ENCODE measurements at regions not wholly inside any gene's neighbourhood (a gene's known extent, or its start where the extent isn't known, plus 50 kb on each side); places are given as distances from the start of the nearest gene placed in this dataset.
A peak's percentile ranks its signal among the peaks of the same experiment; 100 is the strongest.

DNA sequence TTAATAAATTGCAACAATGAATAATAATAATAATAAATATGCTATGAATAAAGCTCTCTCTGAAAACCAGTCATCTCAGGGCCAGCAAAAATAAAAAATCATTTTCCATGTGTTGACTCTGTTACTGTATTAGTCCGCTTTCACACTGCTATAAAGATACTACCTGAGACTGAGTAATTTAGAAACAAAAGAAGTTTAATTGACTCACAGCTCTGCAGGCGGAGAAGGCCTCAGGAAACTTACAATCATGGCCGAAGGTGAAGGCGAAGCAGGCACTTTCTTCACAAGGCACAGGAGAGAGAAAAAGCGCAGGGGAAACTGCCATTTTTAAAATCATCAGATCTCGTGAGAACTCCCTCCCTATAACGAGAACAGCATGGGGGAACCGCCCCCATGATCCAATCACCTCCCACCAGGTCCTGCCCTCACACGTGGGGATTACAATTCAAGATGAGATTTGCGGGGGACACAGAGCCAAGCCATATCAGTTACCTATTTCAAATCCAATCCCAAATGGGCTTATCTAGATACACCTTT lies 224.1 kb downstream of the IGSF11 start:
- no peak for DNase-seq (ENCODE audit: low spot score)

DNA sequence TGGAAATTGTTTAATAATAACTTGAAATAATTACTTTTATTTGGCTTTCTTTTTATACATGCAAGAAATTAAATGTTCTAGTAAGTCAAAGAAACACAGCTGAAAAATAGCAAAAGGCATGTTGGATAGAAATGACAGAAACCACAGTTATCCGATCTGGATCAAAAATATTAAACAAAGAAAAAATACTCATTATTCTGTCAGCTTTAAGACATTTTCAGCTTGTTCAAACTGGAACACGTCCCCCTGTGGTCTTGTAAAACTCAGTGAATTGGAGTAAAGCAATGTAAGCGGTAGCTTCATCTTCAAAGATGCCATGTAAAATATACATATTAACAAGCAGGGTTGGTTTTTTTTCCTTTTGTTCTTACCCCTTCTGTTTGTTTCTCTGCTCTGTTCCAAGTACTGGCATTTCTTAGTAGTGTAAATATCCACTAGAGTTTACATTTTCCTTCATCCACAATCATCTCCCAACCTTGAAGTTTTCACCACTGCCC lies 223.4 kb downstream of the IGSF11 start:
- no peak for DNase-seq (ENCODE audit: low spot score)

DNA sequence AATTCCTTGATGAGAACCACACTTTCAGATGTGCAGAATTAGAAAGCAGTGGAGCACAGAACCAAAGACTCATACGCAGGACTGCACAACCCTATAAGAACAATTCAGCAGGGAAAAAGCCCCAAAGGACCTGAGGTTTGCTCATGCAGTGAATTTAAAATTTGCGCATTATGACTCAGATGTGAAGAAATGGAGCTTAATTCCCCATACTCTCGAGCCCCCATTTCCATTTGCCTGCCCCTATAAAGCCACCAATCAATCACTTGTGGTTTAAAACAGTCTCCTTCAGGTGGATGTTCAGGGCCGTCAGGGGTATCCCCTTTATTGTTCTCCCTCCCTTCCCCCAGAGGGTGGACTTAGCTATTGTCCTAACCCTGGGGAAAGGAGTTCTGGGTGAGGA lies 221.2 kb downstream of the IGSF11 start:
- no peak for DNase-seq (ENCODE audit: low spot score)

DNA sequence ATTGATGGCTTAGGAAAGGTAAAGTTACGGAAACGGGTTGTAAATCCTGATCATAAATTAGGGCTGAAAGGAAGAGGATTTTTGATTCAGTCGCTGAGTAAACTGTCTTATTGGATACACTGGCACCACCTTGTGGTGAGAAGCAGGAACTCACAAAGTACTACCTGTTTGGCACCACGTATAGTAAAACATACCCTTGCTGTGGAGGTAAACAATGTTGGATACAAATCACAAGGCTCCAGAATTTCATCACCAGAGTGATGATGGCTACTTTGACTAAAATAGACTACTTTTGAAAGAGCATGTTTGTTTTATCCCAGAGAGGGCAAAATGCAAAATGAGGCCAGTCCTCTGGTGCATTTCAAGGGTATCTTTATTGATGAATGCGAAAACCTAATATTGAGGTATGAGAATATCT lies 216.9 kb downstream of the IGSF11 start:
- DNase-seq (ENCODE audit: low spot score), result peak; percentile 62

DNA sequence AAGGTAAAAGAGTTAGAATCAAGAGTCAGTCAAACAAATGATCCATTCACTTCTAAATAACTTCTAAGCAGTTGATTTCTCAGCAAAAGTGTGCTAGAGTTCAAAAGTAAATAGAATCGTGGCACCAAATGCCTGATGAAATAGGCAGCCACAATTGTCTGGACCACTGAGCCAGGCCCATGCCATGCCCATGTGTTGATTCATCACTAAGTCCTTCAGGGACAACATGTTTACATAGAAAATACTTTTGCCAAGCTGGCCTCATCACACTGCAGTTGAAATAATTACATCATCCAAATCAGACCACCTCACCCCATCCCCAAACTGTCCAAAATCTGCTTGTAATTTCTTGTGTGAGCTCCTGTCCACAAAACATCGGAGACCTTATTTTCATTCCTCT lies 216.3 kb downstream of the IGSF11 start:
- no peak for DNase-seq (ENCODE audit: low spot score)

DNA sequence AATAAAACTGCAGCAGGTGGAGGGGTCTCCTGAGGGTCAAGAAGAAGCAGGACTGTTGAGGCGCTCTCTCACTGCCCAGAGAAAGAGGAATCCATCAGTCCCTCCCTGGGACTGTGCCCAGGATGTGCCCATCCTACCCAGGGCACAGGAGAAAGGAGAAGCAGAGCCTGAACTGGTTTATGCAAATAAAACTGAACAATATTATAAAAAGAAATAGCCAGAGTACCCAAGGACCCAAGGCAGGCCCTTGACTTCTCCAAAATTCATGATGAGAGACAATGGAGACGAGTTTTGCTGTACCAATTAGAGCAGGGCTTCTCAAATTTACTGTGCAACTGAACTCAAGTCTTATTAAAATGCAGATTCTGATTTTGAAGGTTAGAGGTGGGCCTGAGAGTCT lies 211.0 kb downstream of the IGSF11 start:
- no peak for DNase-seq (ENCODE audit: low spot score)

DNA sequence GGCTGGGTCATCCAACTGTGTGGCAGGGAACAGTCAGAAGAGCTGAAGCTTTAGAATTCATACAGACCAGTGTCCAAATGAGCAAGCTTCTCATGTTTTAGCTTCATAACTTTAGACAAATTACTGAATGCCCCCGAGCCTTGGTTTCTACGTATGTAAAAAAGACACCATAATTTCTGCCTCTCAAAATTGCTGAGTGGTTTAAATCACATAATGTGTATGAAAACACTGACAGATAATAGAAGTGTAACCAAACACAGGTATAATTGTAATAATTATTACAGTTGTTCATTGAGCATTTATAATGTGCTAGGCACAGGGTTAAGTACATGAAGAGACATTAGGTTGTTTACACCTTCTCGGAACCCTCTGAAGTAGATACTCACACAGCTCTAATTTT lies 207.2 kb downstream of the IGSF11 start:
- DNase-seq (ENCODE audit: low spot score), result no peak

DNA sequence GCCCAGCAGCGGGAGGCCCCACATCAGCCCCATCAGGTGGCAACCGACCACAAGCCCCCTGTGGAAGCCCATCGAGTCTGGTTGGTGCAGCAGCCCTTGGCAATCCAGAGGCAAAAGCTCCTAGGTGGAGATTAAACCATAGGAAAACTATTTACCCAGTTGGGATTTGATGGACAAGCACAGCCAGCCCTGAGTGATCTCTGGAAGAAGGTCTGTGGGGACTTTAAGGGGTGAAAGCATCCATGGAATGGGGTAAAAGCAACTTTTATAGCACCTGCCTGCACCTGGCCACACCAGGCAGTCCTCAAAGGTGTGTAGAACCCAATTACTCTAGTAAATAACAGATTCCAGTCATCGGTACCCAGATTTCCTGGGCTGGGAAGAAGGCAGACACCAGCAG lies 206.3 kb downstream of the IGSF11 start:
- DNase-seq (ENCODE audit: low spot score), result no peak

DNA sequence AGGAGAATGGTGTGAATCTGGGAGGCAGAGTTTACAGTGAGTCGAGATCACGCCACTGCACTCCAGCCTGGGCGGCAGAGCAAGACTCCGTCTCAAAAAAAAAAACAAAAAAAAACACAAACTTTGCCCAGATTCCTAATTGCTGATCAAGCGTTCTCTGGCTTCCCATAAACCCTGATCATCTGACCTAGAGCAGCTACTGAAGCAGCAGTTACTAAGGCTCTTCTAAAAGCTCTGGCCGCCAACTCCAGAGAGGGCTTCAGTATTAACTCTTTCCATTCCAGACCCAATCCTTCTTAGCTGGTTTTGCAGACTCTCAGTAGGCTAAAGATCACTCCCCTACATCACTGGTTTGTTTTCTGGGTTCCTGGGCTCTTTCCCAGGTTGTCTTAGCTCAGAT lies 201.6 kb downstream of the IGSF11 start:
- no peak for DNase-seq (ENCODE audit: low spot score)

DNA sequence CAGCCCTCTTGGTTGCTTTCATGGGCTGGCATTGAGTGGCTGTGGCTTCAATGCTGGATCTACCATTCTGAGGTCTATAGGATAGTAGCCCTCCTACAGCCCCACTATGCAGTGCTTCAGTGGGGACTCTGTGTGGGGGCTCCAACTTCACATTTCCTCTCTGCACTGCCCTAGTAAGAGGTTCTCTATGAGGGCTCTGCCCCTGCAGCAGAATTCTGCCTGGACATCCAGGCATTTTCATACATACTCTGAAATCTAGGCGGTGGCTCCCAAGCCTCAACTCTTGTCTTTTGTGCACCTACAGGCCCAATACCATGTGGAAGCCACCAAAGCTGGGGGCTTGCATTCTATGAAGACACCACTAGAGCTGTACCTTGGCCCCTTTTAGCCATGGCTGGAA lies 195.8 kb downstream of the IGSF11 start:
- DNase-seq (ENCODE audit: low spot score), result no peak

DNA sequence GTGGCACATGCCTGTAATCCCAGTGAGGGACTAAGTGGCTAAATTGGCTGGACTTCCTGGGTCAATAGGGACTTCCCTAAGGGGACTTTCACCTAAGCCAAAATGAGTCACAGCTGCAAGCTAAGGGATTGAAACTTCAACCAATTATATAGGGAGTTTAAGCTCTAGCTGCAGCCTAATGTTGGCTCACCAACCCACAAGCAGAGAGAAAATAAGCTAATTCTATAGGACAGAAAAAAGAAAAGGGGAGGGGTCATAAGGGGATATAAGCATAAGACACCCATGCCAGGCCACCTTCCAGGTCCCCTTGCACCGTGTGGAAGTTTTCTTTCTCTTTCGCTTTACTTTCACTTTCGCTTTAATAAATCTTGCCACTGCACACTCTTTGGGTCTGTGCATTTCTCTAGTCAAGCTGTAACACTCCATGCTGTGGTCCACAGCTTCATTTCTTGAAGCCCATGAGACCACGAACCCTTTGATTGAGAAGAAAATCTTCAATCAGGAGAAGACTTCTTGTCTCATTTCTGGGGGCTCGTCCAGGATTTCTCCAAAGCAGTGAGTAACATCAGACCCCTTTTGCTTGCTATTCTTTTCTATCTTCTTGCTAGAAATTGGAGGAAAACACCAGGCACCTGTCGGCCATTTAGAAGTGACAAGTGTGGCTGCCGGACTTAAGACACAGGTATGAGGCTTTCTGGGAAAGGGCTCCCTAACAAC lies 192.3 kb downstream of the IGSF11 start:
- no peak for DNase-seq (ENCODE audit: low spot score)

DNA sequence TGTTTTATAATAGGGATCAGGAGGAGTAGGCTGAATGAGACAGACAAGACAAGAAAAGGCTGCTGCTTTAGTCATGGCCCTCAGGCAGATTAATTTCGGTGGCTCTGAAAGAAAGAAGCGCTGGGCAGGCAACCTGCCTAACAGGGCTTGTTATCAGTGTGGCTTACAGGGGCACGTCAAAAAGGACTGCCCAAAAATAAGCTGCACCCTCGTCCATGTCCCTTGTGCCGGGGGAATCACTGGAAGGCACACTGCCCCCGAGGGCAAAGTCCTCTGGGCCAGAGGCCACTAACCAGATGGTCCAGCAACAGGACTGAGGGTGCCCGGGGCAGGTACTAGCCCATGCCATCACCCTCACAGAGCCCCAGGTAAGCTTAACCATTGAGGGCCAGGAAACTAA lies 188.5 kb downstream of the IGSF11 start:
- no peak for DNase-seq (ENCODE audit: low spot score)

Measured in iPS-NIHi11 (cell line).